Sigmoid colon (tissue), 4 donors: ENCODE measurements at regions not wholly inside any gene's neighbourhood (a gene's known extent, or its start where the extent isn't known, plus 50 kb on each side); places are given as distances from the start of the nearest gene placed in this dataset.

Source experiments
- CTCF ChIP-seq, 4 experiments: fragments of 450-650 bp in 3 of 4; fragments of 200-600 bp in 1 of 4; IDR thresholded peaks; one replicate each; pipeline ENCODE4 v1.5.1; 2016 to 2019; ENCODE audit warnings: antibody characterized with exemption in 4 of 4, mild to moderate bottlenecking in 3 of 4, moderate library complexity in 2 of 4
- EP300 ChIP-seq, 4 donors: sonication (generic); formaldehyde crosslinking; IDR thresholded peaks; one replicate each; pipeline ENCODE4 v1.6.1; 2017; ENCODE audit warnings: antibody characterized with exemption in 4 of 4
- POLR2A ChIP-seq, 2 donors: fragments of 450-650 bp; IDR thresholded peaks; one replicate each; pipeline ENCODE4 v1.6.1; 2016; ENCODE audit warnings: antibody characterized with exemption in 2 of 2, mild to moderate bottlenecking in 2 of 2, moderate library complexity in 2 of 2
- POLR2AphosphoS5 ChIP-seq, 4 donors: sonication (generic); formaldehyde crosslinking; IDR thresholded peaks; one replicate each; pipeline ENCODE4 v1.6.1; 2017; ENCODE audit warnings: antibody characterized with exemption in 4 of 4

- TF ChIP-seq CTCF (IDR thresholded peaks at IDR 0.05) (no peak), EP300 (IDR thresholded peaks at IDR 0.05) (no peak), POLR2A (IDR thresholded peaks at IDR 0.05) (no peak), POLR2AphosphoS5 (IDR thresholded peaks at IDR 0.05) (no peak)
Observed at GRCh38 chr2:45085487-45085886, 76.2 kb upstream of the SIX2 start.
